GM21360 (cell line): ENCODE measurements at regions not wholly inside any gene's neighbourhood (a gene's known extent, or its start where the extent isn't known, plus 50 kb on each side); places are given as distances from the start of the nearest gene placed in this dataset.
A peak's percentile ranks its signal among the peaks of the same experiment; 100 is the strongest.
"Not testable (repeated sequence)": the region's sequence is repeated elsewhere in the genome, so short reads cannot be mapped to it uniquely, and the experiment has no call there.

ENCODE experiments used
- ATAC-seq: cut with Tn5 transposase; IDR thresholded peaks from one replicate; pipeline ENCODE4 v1.9.1; 2021; ENCODE audit warnings: mild to moderate bottlenecking, moderate library complexity; ENCODE audit not compliant: unreplicated experiment

- not testable (repeated sequence) for ATAC-seq
Observed at GRCh38 chr2:156254637-156255067, 77.9 kb downstream of the NR4A2 start.

- no peak for ATAC-seq
Observed at GRCh38 chr2:156253765-156254164, 78.8 kb downstream of the NR4A2 start.

GRCh38 chr2:156242874-156243273 is 89.6 kb downstream of the NR4A2 start:
- no peak for ATAC-seq

GRCh38 chr2:156237558-156237957 is 95.0 kb downstream of the NR4A2 start:
- ATAC-seq = no peak

- ATAC-seq = no peak
Observed at GRCh38 chr2:156229724-156230362, 102.7 kb downstream of the NR4A2 start.

- ATAC-seq = not testable (repeated sequence)
Observed at GRCh38 chr2:156223328-156223727, 109.2 kb downstream of the NR4A2 start.

GRCh38 chr2:156221703-156222102 is 110.8 kb downstream of the NR4A2 start:
- ATAC-seq = no peak

GRCh38 chr2:156219491-156220100 is 112.9 kb downstream of the NR4A2 start:
- ATAC-seq = no peak

GRCh38 chr2:156215656-156216055 is 116.9 kb downstream of the NR4A2 start:
- no peak for ATAC-seq

GRCh38 chr2:156211318-156211717 is 121.2 kb downstream of the NR4A2 start:
- ATAC-seq = no peak

- ATAC-seq = no peak
Observed at GRCh38 chr2:156206355-156206754, 126.2 kb downstream of the NR4A2 start.

- ATAC-seq = no peak
Observed at GRCh38 chr2:156199588-156199987, 132.9 kb downstream of the NR4A2 start.

GRCh38 chr2:156196031-156196430 is 136.5 kb downstream of the NR4A2 start:
- no peak for ATAC-seq

GRCh38 chr2:156192468-156192867 is 140.1 kb downstream of the NR4A2 start:
- peak; percentile 87 for ATAC-seq

- ATAC-seq = no peak
Observed at GRCh38 chr2:156191527-156191926, 141.0 kb downstream of the NR4A2 start.

GRCh38 chr2:156190517-156190916 is 142.0 kb downstream of the NR4A2 start:
- ATAC-seq = no peak

- ATAC-seq = no peak
Observed at GRCh38 chr2:156189584-156189983, 142.9 kb downstream of the NR4A2 start.

- no peak for ATAC-seq
Observed at GRCh38 chr2:156189143-156189542, 143.4 kb downstream of the NR4A2 start.

- no peak for ATAC-seq
Observed at GRCh38 chr2:156182132-156182531, 150.4 kb downstream of the NR4A2 start.

- no peak for ATAC-seq
Observed at GRCh38 chr2:156181208-156181607, 151.3 kb downstream of the NR4A2 start.

GRCh38 chr2:156177654-156178053 is 154.9 kb downstream of the NR4A2 start:
- no peak for ATAC-seq

GRCh38 chr2:156175946-156176345 is 156.6 kb downstream of the NR4A2 start:
- ATAC-seq = no peak

- no peak for ATAC-seq
Observed at GRCh38 chr2:156170929-156171328, 161.6 kb downstream of the NR4A2 start.
